H1 (cell line): ENCODE measurements at regions not wholly inside any gene's neighbourhood (a gene's known extent, or its start where the extent isn't known, plus 50 kb on each side); places are given as distances from the start of the nearest gene placed in this dataset.

ENCODE experiments used
- CTCF ChIA-PET: fragments of 300-600 bp; sonication (Branson Sonifier 250); formaldehyde crosslinking; loops from one replicate; lab custom pipeline; 2021; ENCODE audit not compliant: partially characterized antibody; lab: Charles Lee
- POLR2A ChIA-PET: fragments of 300-600 bp; sonication (Branson Sonifier 250); formaldehyde crosslinking; loops from one replicate; lab custom pipeline; 2021; ENCODE audit warnings: inconsistent platforms; ENCODE audit not compliant: partially characterized antibody; lab: Charles Lee
- DNase-seq, 2 experiments: peaks; one replicate each; pipeline versions ENCODE4 v3.0.0 to v3.0.0-alpha.2; 2010 to 2022; ENCODE audit warnings: low spot score in 2 of 2, low read depth in 1 of 2, mixed read lengths in 1 of 2
- FAIRE-seq: peaks from 2 replicates; lab custom pipeline; 2011; peaks lifted over from hg19 to GRCh38; lab: Jason Lieb, UNC
- H2AFZ ChIP-seq: 2 replicates; pipeline ENCODE4 v1.8.1; 2012; ENCODE audit warnings: low read length, inconsistent platforms
- H2AK5ac ChIP-seq: 2 replicates; pipeline ENCODE4 v1.6.1; 2013; ENCODE audit warnings: low read depth, low read length
- H2BK120ac ChIP-seq: replicated peaks from 2 replicates; pipeline ENCODE3; 2013; ENCODE audit warnings: low read depth, low read length, inconsistent platforms
- H2BK12ac ChIP-seq: 2 replicates; pipeline ENCODE4 v1.6.1; 2013; ENCODE audit warnings: low read depth, low read length
- H2BK15ac ChIP-seq: 2 replicates; pipeline ENCODE4 v1.6.1; 2013; ENCODE audit warnings: low read length
- H2BK20ac ChIP-seq: 2 replicates; pipeline ENCODE4 v1.6.1; 2013; ENCODE audit warnings: low read length
- H2BK5ac ChIP-seq: 2 replicates; pipeline ENCODE4 v1.6.1; 2013; ENCODE audit warnings: low read depth, low read length
- H3K14ac ChIP-seq: 2 replicates; pipeline ENCODE4 v1.6.1; 2013; ENCODE audit warnings: inconsistent platforms; ENCODE audit not compliant: insufficient read length
- H3K18ac ChIP-seq: 2 replicates; pipeline ENCODE4 v1.6.1; 2013; ENCODE audit warnings: low read length; ENCODE audit errors: extremely low read depth
- H3K23ac ChIP-seq: 2 replicates; pipeline ENCODE4 v1.6.1; 2013; ENCODE audit warnings: inconsistent platforms; ENCODE audit not compliant: insufficient read length
- H3K23me2 ChIP-seq: 2 replicates; pipeline ENCODE4 v1.6.1; 2013; ENCODE audit warnings: low read depth, low read length
- H3K27ac ChIP-seq: 2 replicates; pipeline ENCODE4 v1.6.1; 2011; ENCODE audit warnings: low read depth, low read length, inconsistent platforms
- H3K27me3 ChIP-seq, 4 experiments: replicated peaks in 1 of 4; 1 replicate in 1 of 4; 2 replicates in 3 of 4; pipeline versions ENCODE4 v1.6.1 to v1.8.1; 2011 to 2013; ENCODE audit warnings: low read length in 3 of 4, mild to moderate bottlenecking in 3 of 4, inconsistent platforms in 2 of 4, mixed read lengths in 2 of 4, moderate library complexity in 1 of 4; ENCODE audit not compliant: control insufficient read depth in 3 of 4, insufficient read depth in 3 of 4; ENCODE audit errors: extremely low read depth in 1 of 4
- H3K36me3 ChIP-seq, 4 experiments: 2 replicates each; pipeline versions ENCODE4 v1.6.1 to v1.8.1; 2011 to 2013; ENCODE audit warnings: mild to moderate bottlenecking in 4 of 4, low read length in 3 of 4, moderate library complexity in 2 of 4, control low read depth in 1 of 4, inconsistent platforms in 1 of 4; ENCODE audit not compliant: insufficient read depth in 4 of 4, control insufficient read depth in 2 of 4
- H3K4ac ChIP-seq: replicated peaks from 2 replicates; pipeline ENCODE3; 2013; ENCODE audit warnings: low read length, low read depth, mixed read lengths, inconsistent platforms; ENCODE audit not compliant: insufficient read length
- H3K4me1 ChIP-seq, 4 experiments: replicated peaks in 1 of 4; 1 replicate in 1 of 4; 2 replicates in 3 of 4; pipeline versions ENCODE4 v1.6.1 to v1.8.1; 2011 to 2013; ENCODE audit warnings: low read length in 3 of 4, inconsistent platforms in 2 of 4, mixed read lengths in 1 of 4; ENCODE audit not compliant: insufficient read depth in 4 of 4, control insufficient read depth in 3 of 4
- H3K4me2 ChIP-seq, 2 experiments: 2 replicates each; pipeline versions ENCODE4 v1.6.1 to v1.8.1; 2011 to 2013; ENCODE audit warnings: low read depth in 2 of 2, low read length in 2 of 2, control low read depth in 1 of 2, inconsistent platforms in 1 of 2, mild to moderate bottlenecking in 1 of 2; ENCODE audit not compliant: insufficient read depth in 1 of 2
- H3K4me3 ChIP-seq, 4 experiments: fragments of 200-600, 300-600 bp in 1 of 4; sonication (generic), shearing (Covaris generic), sonication (Bioruptor Twin) in 1 of 4; 2 replicates each; pipeline versions ENCODE4 v1.5.1 to v1.8.1; 2011 to 2016; ENCODE audit warnings: low read length in 4 of 4, low read depth in 3 of 4, control low read depth in 2 of 4, inconsistent platforms in 2 of 4, mild to moderate bottlenecking in 2 of 4, mixed read lengths in 1 of 4, moderate library complexity in 1 of 4; ENCODE audit not compliant: insufficient read depth in 2 of 4; ENCODE audit errors: extremely low read depth in 1 of 4
- H3K56ac ChIP-seq: replicated peaks from 2 replicates; pipeline ENCODE3; 2013; ENCODE audit warnings: low read depth, mild to moderate bottlenecking, mixed read lengths, low read length, inconsistent platforms; ENCODE audit not compliant: insufficient read length
- H3K79me1 ChIP-seq: 2 replicates; pipeline ENCODE4 v1.6.1; 2013; ENCODE audit warnings: low read depth, low read length, control low read depth
- H3K79me2 ChIP-seq, 2 experiments: 2 replicates each; pipeline versions ENCODE4 v1.6.1 to v1.8.1; 2012 to 2013; ENCODE audit warnings: low read length in 2 of 2, mild to moderate bottlenecking in 2 of 2, inconsistent platforms in 1 of 2; ENCODE audit not compliant: insufficient read depth in 2 of 2, control insufficient read depth in 1 of 2
- H3K9ac ChIP-seq, 4 experiments: replicated peaks in 1 of 4; 1 replicate in 1 of 4; 2 replicates in 3 of 4; pipeline versions ENCODE4 v1.6.1 to v1.8.1; 2011 to 2013; ENCODE audit warnings: low read depth in 3 of 4, low read length in 3 of 4, control low read depth in 2 of 4, mild to moderate bottlenecking in 2 of 4, moderate library complexity in 2 of 4, inconsistent platforms in 1 of 4; ENCODE audit errors: extremely low read depth in 1 of 4
- H3K9me3 ChIP-seq, 2 experiments: 2 replicates each; pipeline versions ENCODE4 v1.6.1 to v1.8.1; 2012 to 2013; ENCODE audit warnings: mild to moderate bottlenecking in 2 of 2, moderate library complexity in 2 of 2, control low read depth in 1 of 2, inconsistent platforms in 1 of 2, low read depth in 1 of 2, low read length in 1 of 2, mixed read lengths in 1 of 2; ENCODE audit not compliant: insufficient read depth in 2 of 2
- H4K20me1 ChIP-seq, 2 experiments: replicated peaks in 1 of 2; 2 replicates each; pipeline versions ENCODE3 to v1.8.1; 2011 to 2013; ENCODE audit warnings: inconsistent platforms in 2 of 2, low read length in 2 of 2, mild to moderate bottlenecking in 1 of 2; ENCODE audit not compliant: insufficient read depth in 2 of 2, control insufficient read depth in 1 of 2
- H4K5ac ChIP-seq: 2 replicates; pipeline ENCODE4 v1.6.1; 2013; ENCODE audit warnings: low read length, low read depth, mixed read lengths, inconsistent platforms; ENCODE audit not compliant: insufficient read length
- H4K8ac ChIP-seq: 2 replicates; pipeline ENCODE4 v1.8.0; 2013; ENCODE audit warnings: mild to moderate bottlenecking, moderate library complexity, low read length, inconsistent platforms; ENCODE audit not compliant: insufficient read depth; ENCODE audit errors: extremely low read depth
- H4K91ac ChIP-seq: replicated peaks from 2 replicates; pipeline ENCODE3; 2013; ENCODE audit warnings: low read length, mixed read lengths, inconsistent platforms; ENCODE audit not compliant: insufficient read length
- BCL11A ChIP-seq, 2 experiments: IDR thresholded peaks; one replicate each; pipeline ENCODE4 v1.6.1; 2011; ENCODE audit warnings: low read depth in 2 of 2, low read length in 2 of 2, mild to moderate bottlenecking in 2 of 2
- CEBPB ChIP-seq: IDR thresholded peaks from 2 replicates; pipeline ENCODE4 v1.6.1; 2012; ENCODE audit warnings: low read depth, low read length
- JUN ChIP-seq: IDR thresholded peaks from 2 replicates; pipeline ENCODE4 v1.6.1; 2011; ENCODE audit warnings: low read depth, mild to moderate bottlenecking, improper control_type of control experiment, low read length
- JUND ChIP-seq: IDR thresholded peaks from 2 replicates; pipeline ENCODE4 v1.6.1; 2011; ENCODE audit warnings: mild to moderate bottlenecking, improper control_type of control experiment, low read length
- KDM1A ChIP-seq: fragments of 200-600, 300-600 bp; sonication (generic); IDR thresholded peaks from 2 replicates; pipeline ENCODE4 v1.7.1; 2016; ENCODE audit warnings: mild to moderate bottlenecking, low read length, borderline replicate concordance
- POLR2A ChIP-seq, 2 experiments: IDR thresholded peaks; 1 replicate in 1 of 2; 2 replicates in 1 of 2; pipeline ENCODE4 v1.6.1; 2011; ENCODE audit warnings: low read depth in 2 of 2, low read length in 2 of 2, mild to moderate bottlenecking in 2 of 2; ENCODE audit errors: control extremely low read depth in 1 of 2
- SIN3A ChIP-seq, 2 experiments: IDR thresholded peaks in 1 of 2; conservative IDR thresholded peaks in 1 of 2; 2 replicates each; pipeline ENCODE4 v1.6.1; 2011 to 2012; ENCODE audit warnings: low read length in 2 of 2, improper control_type of control experiment in 1 of 2, low read depth in 1 of 2, mild to moderate bottlenecking in 1 of 2
- SP1 ChIP-seq: IDR thresholded peaks from 2 replicates; pipeline ENCODE4 v1.6.1; 2011; ENCODE audit warnings: low read depth, low read length
- TEAD4 ChIP-seq: IDR thresholded peaks from 2 replicates; pipeline ENCODE4 v1.6.1; 2012; ENCODE audit warnings: low read depth, low read length, inconsistent platforms, mixed read lengths
- WGBS, 2 experiments: shearing (Covaris generic) in 1 of 2; methylation state at CpG; one replicate each; pipeline versions ENCODE4 v1.1.6 to v1.1.7; 2013 to 2015; ENCODE audit warnings: low lambda C conversion rate in 2 of 2, mixed read lengths in 2 of 2, inconsistent platforms in 1 of 2, low coverage in 1 of 2, missing lambda C conversion rate in 1 of 2; ENCODE audit not compliant: insufficient replicate concordance in 2 of 2, insufficient coverage in 1 of 2, insufficient read length in 1 of 2; ENCODE audit errors: extremely low coverage in 1 of 2, missing lambda C conversion rate in 1 of 2; 5-methylcytosine and 5-hydroxymethylcytosine counted together
- TF ChIP-seq, protein P1 (sequence below): IDR thresholded peaks from 2 replicates; pipeline ENCODE4 v1.6.1; 2012; ENCODE audit warnings: low read length, inconsistent platforms
- TF ChIP-seq, protein P2 (sequence below), 3 experiments: IDR thresholded peaks; 1 replicate in 2 of 3; 2 replicates in 1 of 3; pipeline versions ENCODE4 v1.5.1 to v1.6.1; 2011; ENCODE audit warnings: low read length in 3 of 3, mild to moderate bottlenecking in 3 of 3, inconsistent platforms in 2 of 3, low read depth in 1 of 3, moderate library complexity in 1 of 3; ENCODE audit not compliant: insufficient read depth in 1 of 3; ENCODE audit errors: control extremely low read depth in 1 of 3

DNA sequence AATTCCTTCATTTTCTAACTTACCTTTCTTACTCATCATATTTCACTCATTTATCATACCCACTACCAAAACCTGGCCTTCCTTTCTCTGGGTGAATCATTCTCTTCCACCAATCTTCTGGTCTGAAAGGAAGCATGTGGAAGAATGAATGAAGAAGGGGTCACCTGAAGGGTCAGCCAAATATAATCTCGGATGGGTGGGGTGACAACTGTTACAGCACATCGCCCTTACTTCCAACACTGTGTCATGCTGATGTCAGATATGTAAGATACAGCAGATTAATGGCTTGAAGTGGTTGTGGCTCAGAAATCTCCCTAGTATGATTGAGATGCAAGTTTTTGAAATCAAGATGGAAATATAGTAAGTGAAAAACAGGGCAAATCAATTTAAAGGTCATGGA is 401.7 kb upstream of the HTR2A start:
- no peaks in the 10 kb centered on the region for H3K79me1 ChIP-seq
- no peak overlapping the region for H3K27ac ChIP-seq
- DNase-seq (no peak), FAIRE-seq (no peak)
- H2AK5ac ChIP-seq, result no peak overlapping the region
- H2BK20ac ChIP-seq, result no peak overlapping the region
- 97% methylated on average over 2 of the region's 2 CpGs; no CpG with 5 or more reads in 1 of the 2 experiments for WGBS, 2 experiments
- H4K91ac ChIP-seq, result no peak overlapping the region
- ChIA-PET CTCF (interaction anchor here (0.6 kb wide), 1 partner anchor 121 kb away, joined by 4 read pairs; no protein-coding TSS in a partner anchor), POLR2A (no interaction called here)
- no peak overlapping the region for H3K4me2 ChIP-seq
- H3K4ac ChIP-seq, result no peak overlapping the region
- no peaks in the 10 kb centered on the region for H3K36me3 ChIP-seq
- H3K18ac ChIP-seq, result no peak overlapping the region
- no peak overlapping the region for H4K5ac ChIP-seq
- H3K14ac ChIP-seq, result no peak overlapping the region
- H3K4me1 ChIP-seq, result no peaks in the 10 kb centered on the region
- no peak overlapping the region for H2BK12ac ChIP-seq
- no peaks in the 10 kb centered on the region for H4K20me1 ChIP-seq
- H3K9ac ChIP-seq, result no peak overlapping the region
- H3K23me2 ChIP-seq, result no peaks in the 10 kb centered on the region
- no peak overlapping the region for H2AFZ ChIP-seq
- no peak overlapping the region for H4K8ac ChIP-seq
- no peaks in the 10 kb centered on the region for H3K9me3 ChIP-seq
- H2BK120ac ChIP-seq, result no peak overlapping the region
- H3K4me3 ChIP-seq, result no peak overlapping the region
- H3K23ac ChIP-seq, result no peak overlapping the region
- H3K79me2 ChIP-seq, result no peaks in the 10 kb centered on the region
- H2BK15ac ChIP-seq, result no peak overlapping the region
- H2BK5ac ChIP-seq, result no peak overlapping the region
- no peak overlapping the region for H3K56ac ChIP-seq
- H3K27me3 ChIP-seq, result no peaks in the 10 kb centered on the region
- TF ChIP-seq POLR2A (IDR thresholded peaks at IDR 0.05; ENCODE audit: control extremely low read depth in 1 of 2, low read depth in 2 of 2, low read length in 2 of 2) (no peak), CEBPB (no peak), JUND (no peak), TEAD4 (no peak), KDM1A (no peak), SIN3A (conservative IDR thresholded peaks at IDR 0.05 in 1 of 2, IDR thresholded peaks at IDR 0.05 in 1 of 2; ENCODE audit: low read depth in 1 of 2, low read length in 2 of 2) (no peak), BCL11A (IDR thresholded peaks at IDR 0.05; ENCODE audit: low read depth in 2 of 2, low read length in 2 of 2) (no peak), SP1 (no peak), JUN (no peak)
- TF ChIP-seq, protein P1, sequence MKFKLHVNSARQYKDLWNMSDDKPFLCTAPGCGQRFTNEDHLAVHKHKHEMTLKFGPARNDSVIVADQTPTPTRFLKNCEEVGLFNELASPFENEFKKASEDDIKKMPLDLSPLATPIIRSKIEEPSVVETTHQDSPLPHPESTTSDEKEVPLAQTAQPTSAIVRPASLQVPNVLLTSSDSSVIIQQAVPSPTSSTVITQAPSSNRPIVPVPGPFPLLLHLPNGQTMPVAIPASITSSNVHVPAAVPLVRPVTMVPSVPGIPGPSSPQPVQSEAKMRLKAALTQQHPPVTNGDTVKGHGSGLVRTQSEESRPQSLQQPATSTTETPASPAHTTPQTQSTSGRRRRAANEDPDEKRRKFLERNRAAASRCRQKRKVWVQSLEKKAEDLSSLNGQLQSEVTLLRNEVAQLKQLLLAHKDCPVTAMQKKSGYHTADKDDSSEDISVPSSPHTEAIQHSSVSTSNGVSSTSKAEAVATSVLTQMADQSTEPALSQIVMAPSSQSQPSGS, result no peak
- TF ChIP-seq, protein P2, sequence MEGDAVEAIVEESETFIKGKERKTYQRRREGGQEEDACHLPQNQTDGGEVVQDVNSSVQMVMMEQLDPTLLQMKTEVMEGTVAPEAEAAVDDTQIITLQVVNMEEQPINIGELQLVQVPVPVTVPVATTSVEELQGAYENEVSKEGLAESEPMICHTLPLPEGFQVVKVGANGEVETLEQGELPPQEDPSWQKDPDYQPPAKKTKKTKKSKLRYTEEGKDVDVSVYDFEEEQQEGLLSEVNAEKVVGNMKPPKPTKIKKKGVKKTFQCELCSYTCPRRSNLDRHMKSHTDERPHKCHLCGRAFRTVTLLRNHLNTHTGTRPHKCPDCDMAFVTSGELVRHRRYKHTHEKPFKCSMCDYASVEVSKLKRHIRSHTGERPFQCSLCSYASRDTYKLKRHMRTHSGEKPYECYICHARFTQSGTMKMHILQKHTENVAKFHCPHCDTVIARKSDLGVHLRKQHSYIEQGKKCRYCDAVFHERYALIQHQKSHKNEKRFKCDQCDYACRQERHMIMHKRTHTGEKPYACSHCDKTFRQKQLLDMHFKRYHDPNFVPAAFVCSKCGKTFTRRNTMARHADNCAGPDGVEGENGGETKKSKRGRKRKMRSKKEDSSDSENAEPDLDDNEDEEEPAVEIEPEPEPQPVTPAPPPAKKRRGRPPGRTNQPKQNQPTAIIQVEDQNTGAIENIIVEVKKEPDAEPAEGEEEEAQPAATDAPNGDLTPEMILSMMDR (IDR thresholded peaks at IDR 0.05; ENCODE audit: control extremely low read depth in 1 of 3, insufficient read depth in 1 of 3, low read depth in 1 of 3, low read length in 3 of 3), result no peak
